IMR-90 (cell line): ENCODE measurements at regions not wholly inside any gene's neighbourhood (a gene's known extent, or its start where the extent isn't known, plus 50 kb on each side); places are given as distances from the start of the nearest gene placed in this dataset.

Experiments used
- BHLHE40 ChIP-seq: fragments of 150-350 bp; IDR thresholded peaks from 2 replicates; pipeline ENCODE4 v1.6.1; 2016; ENCODE audit warnings: mild to moderate bottlenecking, low read depth, low read length
- CHD1 ChIP-seq: IDR thresholded peaks from 2 replicates; pipeline ENCODE4 v1.6.1; 2012; ENCODE audit warnings: low read depth, low read length, improper control_type of control experiment
- CTCF ChIP-seq: conservative IDR thresholded peaks from 2 replicates; pipeline ENCODE4 v1.5.1; 2012; ENCODE audit warnings: mild to moderate bottlenecking, low read depth, low read length, improper control_type of control experiment
- MAFK ChIP-seq: IDR thresholded peaks from 2 replicates; pipeline ENCODE4 v1.6.1; 2012; ENCODE audit warnings: low read depth, low read length, improper control_type of control experiment
- MXI1 ChIP-seq: IDR thresholded peaks from 2 replicates; pipeline ENCODE4 v1.6.1; 2012; ENCODE audit warnings: low read depth, mild to moderate bottlenecking, low read length, moderate library complexity, borderline replicate concordance
- POLR2A ChIP-seq: IDR thresholded peaks from 2 replicates; pipeline ENCODE4 v1.6.1; 2012; ENCODE audit warnings: mild to moderate bottlenecking, low read depth, low read length
- RFX5 ChIP-seq: IDR thresholded peaks from 2 replicates; pipeline ENCODE4 v1.8.0; 2012; ENCODE audit warnings: low read depth, mild to moderate bottlenecking, low read length, moderate library complexity
- SMC3 ChIP-seq: fragments of 150-350 bp; IDR thresholded peaks from 2 replicates; pipeline ENCODE4 v1.6.1; 2016; ENCODE audit warnings: low read depth, mild to moderate bottlenecking, antibody characterized with exemption, low read length, moderate library complexity

- TF ChIP-seq CTCF = no peak
- TF ChIP-seq RFX5 = no peak
- no peak for TF ChIP-seq MXI1
- no peak for TF ChIP-seq CHD1
- TF ChIP-seq SMC3 = no peak
- TF ChIP-seq POLR2A = no peak
- TF ChIP-seq MAFK = no peak
- no peak for TF ChIP-seq BHLHE40
Measured at GRCh38 chr6:4676016-4676415, 100.2 kb upstream of the CDYL start.
